ENCODE measurements at regions not wholly inside any gene's neighbourhood (a gene's known extent, or its start where the extent isn't known, plus 50 kb on each side); places are given as distances from the start of the nearest gene placed in this dataset.
"Not testable (repeated sequence)": the region's sequence is repeated elsewhere in the genome, so short reads cannot be mapped to it uniquely, and the experiment has no call there.

GRCh38 chr16:60648290-60648689, 1387.9 kb downstream of the CDH8 start:
- Histone ChIP-seq H3K27ac (ENCODE audit: low read depth, low read length) (no peak overlapping the region), H3K9me3 (ENCODE audit: control insufficient read depth in 1 of 2, low read length in 2 of 2) (peaks cover 3 to 17% of the 10 kb centered on the region in 2 donors), H3K36me3 (ENCODE audit: control insufficient read depth in 1 of 2, insufficient read depth in 2 of 2, low read length in 2 of 2) (no peaks in the 10 kb centered on the region), H3K9ac (ENCODE audit: low read depth in 1 of 2, low read length in 2 of 2) (no peak overlapping the region), H3K4me1 (ENCODE audit: control insufficient read depth in 1 of 2, insufficient read depth in 2 of 2, low read length in 2 of 2) (no peaks in the 10 kb centered on the region), H3K27me3 (ENCODE audit: control insufficient read depth in 1 of 2, insufficient read depth in 2 of 2, low read length in 2 of 2) (no peaks in the 10 kb centered on the region), H3K4me3 (ENCODE audit: low read depth in 1 of 2, low read length in 2 of 2) (no peak overlapping the region)

- H3K27me3 ChIP-seq (ENCODE audit: control insufficient read depth in 1 of 2, insufficient read depth in 2 of 2, low read length in 2 of 2); H3K9ac ChIP-seq (ENCODE audit: low read depth in 1 of 2, low read length in 2 of 2); H3K36me3 ChIP-seq (ENCODE audit: control insufficient read depth in 1 of 2, insufficient read depth in 2 of 2, low read length in 2 of 2); H3K27ac ChIP-seq (ENCODE audit: low read depth, low read length); H3K4me1 ChIP-seq (ENCODE audit: control insufficient read depth in 1 of 2, insufficient read depth in 2 of 2, low read length in 2 of 2); H3K4me3 ChIP-seq (ENCODE audit: low read depth in 1 of 2, low read length in 2 of 2): not testable (repeated sequence)
- peaks cover 3 to 17% of the 10 kb centered on the region in 2 donors for H3K9me3 ChIP-seq (ENCODE audit: control insufficient read depth in 1 of 2, low read length in 2 of 2)
Observed at GRCh38 chr16:60647388-60647787, 1388.8 kb downstream of the CDH8 start.

- Histone ChIP-seq H3K4me1 (ENCODE audit: control insufficient read depth in 1 of 2, insufficient read depth in 2 of 2, low read length in 2 of 2) (no peaks in the 10 kb centered on the region), H3K9me3 (ENCODE audit: control insufficient read depth in 1 of 2, low read length in 2 of 2) (peaks cover 3 to 17% of the 10 kb centered on the region in 2 donors), H3K36me3 (ENCODE audit: control insufficient read depth in 1 of 2, insufficient read depth in 2 of 2, low read length in 2 of 2) (no peaks in the 10 kb centered on the region), H3K27me3 (ENCODE audit: control insufficient read depth in 1 of 2, insufficient read depth in 2 of 2, low read length in 2 of 2) (no peaks in the 10 kb centered on the region), H3K27ac (ENCODE audit: low read depth, low read length) (no peak overlapping the region), H3K4me3 (ENCODE audit: low read depth in 1 of 2, low read length in 2 of 2) (no peak overlapping the region), H3K9ac (ENCODE audit: low read depth in 1 of 2, low read length in 2 of 2) (no peak overlapping the region)
Observed at GRCh38 chr16:60646631-60647030, 1389.6 kb downstream of the CDH8 start.

- H3K4me1 ChIP-seq (ENCODE audit: control insufficient read depth in 1 of 2, insufficient read depth in 2 of 2, low read length in 2 of 2): no peaks in the 10 kb centered on the region
- H3K27ac ChIP-seq (ENCODE audit: low read depth, low read length): no peak overlapping the region
- no peak overlapping the region for H3K4me3 ChIP-seq (ENCODE audit: low read depth in 1 of 2, low read length in 2 of 2)
- H3K9ac ChIP-seq (ENCODE audit: low read depth in 1 of 2, low read length in 2 of 2): no peak overlapping the region
- no peaks in the 10 kb centered on the region for H3K36me3 ChIP-seq (ENCODE audit: control insufficient read depth in 1 of 2, insufficient read depth in 2 of 2, low read length in 2 of 2)
- peaks cover 5 to 24% of the 10 kb centered on the region in 2 donors for H3K9me3 ChIP-seq (ENCODE audit: control insufficient read depth in 1 of 2, low read length in 2 of 2)
- H3K27me3 ChIP-seq (ENCODE audit: control insufficient read depth in 1 of 2, insufficient read depth in 2 of 2, low read length in 2 of 2): no peaks in the 10 kb centered on the region
Observed at GRCh38 chr16:60645541-60645940, 1390.7 kb downstream of the CDH8 start.

GRCh38 chr16:60642956-60643355, 1393.3 kb downstream of the CDH8 start:
- Histone ChIP-seq H3K4me3 (ENCODE audit: low read depth in 1 of 2, low read length in 2 of 2) (no peak overlapping the region), H3K9me3 (ENCODE audit: control insufficient read depth in 1 of 2, low read length in 2 of 2) (peaks cover 5 to 20% of the 10 kb centered on the region in 2 donors), H3K9ac (ENCODE audit: low read depth in 1 of 2, low read length in 2 of 2) (no peak overlapping the region), H3K4me1 (ENCODE audit: control insufficient read depth in 1 of 2, insufficient read depth in 2 of 2, low read length in 2 of 2) (no peaks in the 10 kb centered on the region), H3K27ac (ENCODE audit: low read depth, low read length) (no peak overlapping the region), H3K27me3 (ENCODE audit: control insufficient read depth in 1 of 2, insufficient read depth in 2 of 2, low read length in 2 of 2) (no peaks in the 10 kb centered on the region), H3K36me3 (ENCODE audit: control insufficient read depth in 1 of 2, insufficient read depth in 2 of 2, low read length in 2 of 2) (no peaks in the 10 kb centered on the region)

GRCh38 chr16:60641067-60641665, 1395.1 kb downstream of the CDH8 start:
- Histone ChIP-seq H3K9ac (ENCODE audit: low read depth in 1 of 2, low read length in 2 of 2) (no peak overlapping the region), H3K27ac (ENCODE audit: low read depth, low read length) (no peak overlapping the region), H3K27me3 (ENCODE audit: control insufficient read depth in 1 of 2, insufficient read depth in 2 of 2, low read length in 2 of 2) (no peaks in the 10 kb centered on the region), H3K4me1 (ENCODE audit: control insufficient read depth in 1 of 2, insufficient read depth in 2 of 2, low read length in 2 of 2) (no peaks in the 10 kb centered on the region), H3K4me3 (ENCODE audit: low read depth in 1 of 2, low read length in 2 of 2) (no peak overlapping the region), H3K36me3 (ENCODE audit: control insufficient read depth in 1 of 2, insufficient read depth in 2 of 2, low read length in 2 of 2) (no peaks in the 10 kb centered on the region), H3K9me3 (ENCODE audit: control insufficient read depth in 1 of 2, low read length in 2 of 2) (peaks cover 8 to 22% of the 10 kb centered on the region in 2 donors)

- no peaks in the 10 kb centered on the region for H3K4me1 ChIP-seq (ENCODE audit: control insufficient read depth in 1 of 2, insufficient read depth in 2 of 2, low read length in 2 of 2)
- H3K4me3 ChIP-seq (ENCODE audit: low read depth in 1 of 2, low read length in 2 of 2): no peak overlapping the region
- no peaks in the 10 kb centered on the region for H3K27me3 ChIP-seq (ENCODE audit: control insufficient read depth in 1 of 2, insufficient read depth in 2 of 2, low read length in 2 of 2)
- H3K9me3 ChIP-seq (ENCODE audit: control insufficient read depth in 1 of 2, low read length in 2 of 2): peaks cover 9 to 22% of the 10 kb centered on the region in 2 donors
- H3K27ac ChIP-seq (ENCODE audit: low read depth, low read length): no peak overlapping the region
- H3K36me3 ChIP-seq (ENCODE audit: control insufficient read depth in 1 of 2, insufficient read depth in 2 of 2, low read length in 2 of 2): no peaks in the 10 kb centered on the region
- H3K9ac ChIP-seq (ENCODE audit: low read depth in 1 of 2, low read length in 2 of 2): no peak overlapping the region
Observed at GRCh38 chr16:60640038-60640437, 1396.2 kb downstream of the CDH8 start.

GRCh38 chr16:60636636-60637035, 1399.6 kb downstream of the CDH8 start:
- not testable (repeated sequence) for H3K27me3 ChIP-seq (ENCODE audit: control insufficient read depth in 1 of 2, insufficient read depth in 2 of 2, low read length in 2 of 2); H3K36me3 ChIP-seq (ENCODE audit: control insufficient read depth in 1 of 2, insufficient read depth in 2 of 2, low read length in 2 of 2); H3K9ac ChIP-seq (ENCODE audit: low read depth in 1 of 2, low read length in 2 of 2)

GRCh38 chr16:60636117-60636516, 1400.1 kb downstream of the CDH8 start:
- H3K9ac ChIP-seq (ENCODE audit: low read depth in 1 of 2, low read length in 2 of 2): no peak overlapping the region
- no peaks in the 10 kb centered on the region for H3K27me3 ChIP-seq (ENCODE audit: control insufficient read depth in 1 of 2, insufficient read depth in 2 of 2, low read length in 2 of 2)
- H3K4me3 ChIP-seq (ENCODE audit: low read depth in 1 of 2, low read length in 2 of 2): no peak overlapping the region
- no peaks in the 10 kb centered on the region for H3K36me3 ChIP-seq (ENCODE audit: control insufficient read depth in 1 of 2, insufficient read depth in 2 of 2, low read length in 2 of 2)
- no peak overlapping the region for H3K27ac ChIP-seq (ENCODE audit: low read depth, low read length)
- H3K9me3 ChIP-seq (ENCODE audit: control insufficient read depth in 1 of 2, low read length in 2 of 2): peaks cover 18 to 24% of the 10 kb centered on the region in 2 donors
- no peaks in the 10 kb centered on the region for H3K4me1 ChIP-seq (ENCODE audit: control insufficient read depth in 1 of 2, insufficient read depth in 2 of 2, low read length in 2 of 2)

More at GRCh38 chr16:60636636-60637035, 1399.6 kb downstream of the CDH8 start:
- H3K4me1 ChIP-seq (ENCODE audit: control insufficient read depth in 1 of 2, insufficient read depth in 2 of 2, low read length in 2 of 2); H3K27ac ChIP-seq (ENCODE audit: low read depth, low read length); H3K4me3 ChIP-seq (ENCODE audit: low read depth in 1 of 2, low read length in 2 of 2): not testable (repeated sequence)
- H3K9me3 ChIP-seq (ENCODE audit: control insufficient read depth in 1 of 2, low read length in 2 of 2): peaks cover 18 to 27% of the 10 kb centered on the region in 2 donors

- H3K9me3 ChIP-seq (ENCODE audit: control insufficient read depth in 1 of 2, low read length in 2 of 2): peaks cover 21 to 23% of the 10 kb centered on the region in 2 donors
- H3K27ac ChIP-seq (ENCODE audit: low read depth, low read length): no peak overlapping the region
- no peak overlapping the region for H3K4me3 ChIP-seq (ENCODE audit: low read depth in 1 of 2, low read length in 2 of 2)
- no peak overlapping the region for H3K9ac ChIP-seq (ENCODE audit: low read depth in 1 of 2, low read length in 2 of 2)
- H3K27me3 ChIP-seq (ENCODE audit: control insufficient read depth in 1 of 2, insufficient read depth in 2 of 2, low read length in 2 of 2): no peaks in the 10 kb centered on the region
- H3K36me3 ChIP-seq (ENCODE audit: control insufficient read depth in 1 of 2, insufficient read depth in 2 of 2, low read length in 2 of 2): no peaks in the 10 kb centered on the region
- H3K4me1 ChIP-seq (ENCODE audit: control insufficient read depth in 1 of 2, insufficient read depth in 2 of 2, low read length in 2 of 2): no peaks in the 10 kb centered on the region
Observed at GRCh38 chr16:60635548-60635947, 1400.7 kb downstream of the CDH8 start.

All from duodenal mucosa (tissue), 2 donors.